GM06990 (cell line): ENCODE measurements at regions not wholly inside any gene's neighbourhood (a gene's known extent, or its start where the extent isn't known, plus 50 kb on each side); places are given as distances from the start of the nearest gene placed in this dataset.

Source experiments
- DNase-seq: peaks from one replicate; pipeline ENCODE4 v3.0.0-alpha.2; 2011; ENCODE audit not compliant: insufficient read length; ENCODE audit errors: extremely low read depth
- H3K27me3 ChIP-seq: replicated peaks from 2 replicates; pipeline ENCODE4 v1.6.0; 2011; ENCODE audit warnings: low read length; ENCODE audit not compliant: control insufficient read depth, insufficient read depth
- H3K36me3 ChIP-seq: 2 replicates; pipeline ENCODE4 v1.5.1; 2011; ENCODE audit warnings: low read length; ENCODE audit not compliant: control insufficient read depth, insufficient read depth
- H3K4me3 ChIP-seq: replicated peaks from 2 replicates; pipeline ENCODE4 v1.5.1; 2011; ENCODE audit warnings: low read depth, mild to moderate bottlenecking, control low read depth, low read length
- CTCF ChIP-seq: IDR thresholded peaks from 2 replicates; pipeline ENCODE4 v1.5.1; 2011; ENCODE audit warnings: low read length, control low read depth, mild to moderate bottlenecking, inconsistent platforms; ENCODE audit not compliant: insufficient read depth, poor library complexity, severe bottlenecking

GRCh38 chr11:76282172-76282571 lies 75.9 kb upstream of the WNT11 start:
- Histone ChIP-seq H3K27me3 (no peaks in the 10 kb centered on the region; the same call in 1 of the 2 replicates), H3K36me3 (no peaks in the 10 kb centered on the region), H3K4me3 (no peak overlapping the region)
- no peak for DNase-seq
- TF ChIP-seq CTCF = no peak

GRCh38 chr11:76281558-76281906 lies 75.2 kb upstream of the WNT11 start:
- H3K36me3 ChIP-seq = no peaks in the 10 kb centered on the region
- H3K27me3 ChIP-seq = no peaks in the 10 kb centered on the region; the same call in 1 of the 2 replicates
- no peak overlapping the region for H3K4me3 ChIP-seq
- DNase-seq = no peak
- TF ChIP-seq CTCF = no peak

- no peaks in the 10 kb centered on the region; the same call in 1 of the 2 replicates for H3K27me3 ChIP-seq
- no peaks in the 10 kb centered on the region for H3K36me3 ChIP-seq
- no peak for DNase-seq
- TF ChIP-seq CTCF = no peak
- no peak overlapping the region for H3K4me3 ChIP-seq
Measured at GRCh38 chr11:76280882-76281557, 74.7 kb upstream of the WNT11 start.

GRCh38 chr11:76280151-76280881 lies 74.0 kb upstream of the WNT11 start:
- DNase-seq = no peak
- no peak for TF ChIP-seq CTCF
- Histone ChIP-seq H3K36me3 (no peaks in the 10 kb centered on the region), H3K4me3 (no peak overlapping the region), H3K27me3 (no peaks in the 10 kb centered on the region; the same call in 1 of the 2 replicates)

- Histone ChIP-seq H3K36me3 (no peaks in the 10 kb centered on the region), H3K27me3 (no peaks in the 10 kb centered on the region; the same call in 1 of the 2 replicates), H3K4me3 (no peak overlapping the region)
- no peak for TF ChIP-seq CTCF
- no peak for DNase-seq
Measured at GRCh38 chr11:76279646-76280045, 73.3 kb upstream of the WNT11 start.

- TF ChIP-seq CTCF = no peak
- no peak for DNase-seq
- H3K36me3 ChIP-seq = no peaks in the 10 kb centered on the region
- H3K4me3 ChIP-seq = no peak overlapping the region
- no peaks in the 10 kb centered on the region; the same call in 1 of the 2 replicates for H3K27me3 ChIP-seq
Measured at GRCh38 chr11:76279038-76279437, 72.7 kb upstream of the WNT11 start.
